HCT116 (cell line): ENCODE measurements at regions not wholly inside any gene's neighbourhood (a gene's known extent, or its start where the extent isn't known, plus 50 kb on each side); places are given as distances from the start of the nearest gene placed in this dataset.

ENCODE experiments used
- ATAC-seq: fragments of 200-7000 bp; cut with Tn5 transposase; 2 replicates; pipeline ENCODE4 v1.9.1; 2020; ENCODE audit warnings: mild to moderate bottlenecking, moderate library complexity
- BruUV-seq: library from RNA; stranded (reverse); fragments of 400-500 nt; replicated peaks from 2 replicates; lab custom pipeline; 2021; lab: Mats Ljungman, UMichigan
- CTCF ChIA-PET: fragments of 300-600 bp; sonication (Branson Sonifier 250); formaldehyde crosslinking; loops from one replicate; lab custom pipeline; 2021; ENCODE audit warnings: antibody characterized with exemption; lab: Charles Lee
- POLR2A ChIA-PET: fragments of 300-600, 350-600 bp; sonication (Branson Sonifier 250); formaldehyde crosslinking; loops from one replicate; lab custom pipeline; 2021; ENCODE audit warnings: antibody characterized with exemption; lab: Charles Lee
- RAD21 ChIA-PET, 2 experiments: fragments of 300-600 bp; sonication (Branson Sonifier 250); formaldehyde crosslinking; loops; one replicate each; lab custom pipeline; 2023; ENCODE audit warnings: low total read pairs in 2 of 2; ENCODE audit not compliant: uncharacterized antibody in 2 of 2, unreplicated experiment in 2 of 2, low non-redundant PET in 1 of 2; lab: Charles Lee
- DNase-seq: peaks from one replicate; pipeline ENCODE4 v3.0.0-alpha.2; 2010; ENCODE audit warnings: low read depth, low spot score
- H2AFZ ChIP-seq: fragments of 200-600 bp; shearing (Covaris generic), sonication (generic); 2 replicates; pipeline ENCODE4 v1.6.1; 2017; ENCODE audit warnings: low read depth, mixed run types, mixed read lengths, antibody characterized with exemption, low read length; ENCODE audit not compliant: poor library complexity, severe bottlenecking
- H3K27ac ChIP-seq: 2 replicates; pipeline ENCODE4 v1.5.1; 2012; ENCODE audit warnings: low read depth, low read length
- H3K27me3 ChIP-seq: fragments of 200-600 bp; sonication (generic); 2 replicates; pipeline ENCODE4 v1.6.1; 2016; ENCODE audit warnings: mixed run types, low read length, mixed read lengths; ENCODE audit not compliant: insufficient read depth
- H3K36me3 ChIP-seq, 2 experiments: fragments of 200-500 bp in 1 of 2; fragments of 200-600 bp in 1 of 2; sonication (Bioruptor generic) in 1 of 2; sonication (generic) in 1 of 2; 2 replicates each; pipeline versions ENCODE4 v1.5.1 to v1.6.1; 2014 to 2016; ENCODE audit warnings: low read length in 2 of 2, inconsistent platforms in 1 of 2, mixed read lengths in 1 of 2, mixed run types in 1 of 2; ENCODE audit not compliant: insufficient read depth in 2 of 2, control insufficient read depth in 1 of 2
- H3K4me1 ChIP-seq, 2 experiments: fragments of 200-600 bp in 1 of 2; sonication (generic) in 1 of 2; 2 replicates each; pipeline versions ENCODE4 v1.5.1 to v1.6.1; 2012 to 2017; ENCODE audit warnings: low read length in 2 of 2, inconsistent platforms in 1 of 2, mild to moderate bottlenecking in 1 of 2, mixed read lengths in 1 of 2, mixed run types in 1 of 2, moderate library complexity in 1 of 2; ENCODE audit not compliant: insufficient read depth in 2 of 2, control insufficient read depth in 1 of 2
- H3K4me2 ChIP-seq: fragments of 200-600 bp; sonication (generic); 2 replicates; pipeline ENCODE4 v1.6.1; 2017; ENCODE audit warnings: mixed run types, low read length, mixed read lengths
- H3K4me3 ChIP-seq, 2 experiments: fragments of 200-600 bp in 1 of 2; sonication (generic) in 1 of 2; replicated peaks in 1 of 2; 2 replicates each; pipeline ENCODE4 v1.5.1; 2011 to 2016; ENCODE audit warnings: low read length in 2 of 2, control low read depth in 1 of 2, low read depth in 1 of 2, mild to moderate bottlenecking in 1 of 2, mixed read lengths in 1 of 2, mixed run types in 1 of 2
- H3K79me2 ChIP-seq: fragments of 200-600 bp; sonication (generic); 2 replicates; pipeline ENCODE4 v1.6.1; 2017; ENCODE audit warnings: mild to moderate bottlenecking, mixed run types, low read length, moderate library complexity, mixed read lengths; ENCODE audit not compliant: insufficient read depth
- H3K9ac ChIP-seq: fragments of 200-600 bp; sonication (generic); 2 replicates; pipeline ENCODE4 v1.6.1; 2016; ENCODE audit warnings: low read length, mixed read lengths
- H3K9me2 ChIP-seq: fragments of 200-600 bp; sonication (generic), shearing (Covaris generic); 2 replicates; pipeline ENCODE4 v1.6.1; 2017; ENCODE audit warnings: mixed run types, mild to moderate bottlenecking, moderate library complexity; ENCODE audit not compliant: insufficient read depth
- H3K9me3 ChIP-seq, 2 experiments: fragments of 200-500 bp in 1 of 2; fragments of 200-600 bp in 1 of 2; sonication (Bioruptor generic) in 1 of 2; sonication (generic) in 1 of 2; 2 replicates each; pipeline ENCODE4 v1.6.1; 2014 to 2017; ENCODE audit warnings: low read length in 2 of 2, mixed read lengths in 2 of 2, inconsistent platforms in 1 of 2, low read depth in 1 of 2, mild to moderate bottlenecking in 1 of 2, mixed run types in 1 of 2, moderate library complexity in 1 of 2; ENCODE audit not compliant: control insufficient read depth in 1 of 2, insufficient read depth in 1 of 2
- H4K20me1 ChIP-seq: fragments of 200-600 bp; sonication (generic), shearing (Covaris generic); 2 replicates; pipeline ENCODE4 v1.6.1; 2017; ENCODE audit warnings: mixed run types, mild to moderate bottlenecking, moderate library complexity; ENCODE audit not compliant: insufficient read depth
- CBX3 ChIP-seq: IDR thresholded peaks from 2 replicates; pipeline ENCODE4 v1.6.1; 2012; ENCODE audit warnings: low read depth
- EZH2phosphoT487 ChIP-seq: fragments of 200-600 bp; IDR thresholded peaks from 2 replicates; pipeline ENCODE4 v1.6.1; 2018; ENCODE audit warnings: antibody characterized with exemption, borderline replicate concordance
- FOSL1 ChIP-seq: IDR thresholded peaks from 2 replicates; pipeline ENCODE4 v1.6.1; 2012; ENCODE audit warnings: low read depth
- POLR2A ChIP-seq: IDR thresholded peaks from 2 replicates; pipeline ENCODE4 v1.7.0; 2011; ENCODE audit warnings: borderline replicate concordance; ENCODE audit not compliant: insufficient read depth, insufficient read length; ENCODE audit errors: extremely low read depth
- RAD21 ChIP-seq: IDR thresholded peaks from 2 replicates; pipeline ENCODE4 v1.6.1; 2012; ENCODE audit warnings: low read depth, mild to moderate bottlenecking
- SIN3A ChIP-seq: IDR thresholded peaks from 2 replicates; pipeline ENCODE4 v1.6.1; 2012; ENCODE audit warnings: low read depth
- intact Hi-C: fragments of 100-400 bp; cut with micrococcal nuclease; formaldehyde crosslinking; loops from 2 replicates; pipeline ENCODE4 v1.10.0; 2022
- TF ChIP-seq, protein P1 (sequence below): IDR thresholded peaks from 2 replicates; pipeline ENCODE4 v1.6.1; 2012; ENCODE audit warnings: low read depth

- TF ChIP-seq, protein P1, sequence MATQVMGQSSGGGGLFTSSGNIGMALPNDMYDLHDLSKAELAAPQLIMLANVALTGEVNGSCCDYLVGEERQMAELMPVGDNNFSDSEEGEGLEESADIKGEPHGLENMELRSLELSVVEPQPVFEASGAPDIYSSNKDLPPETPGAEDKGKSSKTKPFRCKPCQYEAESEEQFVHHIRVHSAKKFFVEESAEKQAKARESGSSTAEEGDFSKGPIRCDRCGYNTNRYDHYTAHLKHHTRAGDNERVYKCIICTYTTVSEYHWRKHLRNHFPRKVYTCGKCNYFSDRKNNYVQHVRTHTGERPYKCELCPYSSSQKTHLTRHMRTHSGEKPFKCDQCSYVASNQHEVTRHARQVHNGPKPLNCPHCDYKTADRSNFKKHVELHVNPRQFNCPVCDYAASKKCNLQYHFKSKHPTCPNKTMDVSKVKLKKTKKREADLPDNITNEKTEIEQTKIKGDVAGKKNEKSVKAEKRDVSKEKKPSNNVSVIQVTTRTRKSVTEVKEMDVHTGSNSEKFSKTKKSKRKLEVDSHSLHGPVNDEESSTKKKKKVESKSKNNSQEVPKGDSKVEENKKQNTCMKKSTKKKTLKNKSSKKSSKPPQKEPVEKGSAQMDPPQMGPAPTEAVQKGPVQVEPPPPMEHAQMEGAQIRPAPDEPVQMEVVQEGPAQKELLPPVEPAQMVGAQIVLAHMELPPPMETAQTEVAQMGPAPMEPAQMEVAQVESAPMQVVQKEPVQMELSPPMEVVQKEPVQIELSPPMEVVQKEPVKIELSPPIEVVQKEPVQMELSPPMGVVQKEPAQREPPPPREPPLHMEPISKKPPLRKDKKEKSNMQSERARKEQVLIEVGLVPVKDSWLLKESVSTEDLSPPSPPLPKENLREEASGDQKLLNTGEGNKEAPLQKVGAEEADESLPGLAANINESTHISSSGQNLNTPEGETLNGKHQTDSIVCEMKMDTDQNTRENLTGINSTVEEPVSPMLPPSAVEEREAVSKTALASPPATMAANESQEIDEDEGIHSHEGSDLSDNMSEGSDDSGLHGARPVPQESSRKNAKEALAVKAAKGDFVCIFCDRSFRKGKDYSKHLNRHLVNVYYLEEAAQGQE, result no peak
- TF ChIP-seq FOSL1, result no peak
- no peak for TF ChIP-seq SIN3A
- TF ChIP-seq RAD21, result no peak
Observed at GRCh38 chr1:55716151-55716550, 501.0 kb upstream of the USP24 start (continued).

GRCh38 chr1:55714230-55714629, 499.1 kb upstream of the USP24 start:
- RAD21 ChIA-PET, result no interaction called here
- BruUV-seq, result no TSS peak
- Histone ChIP-seq H3K9me2 (no peaks in the 10 kb centered on the region), H3K9me3 (no peaks in the 10 kb centered on the region), H2AFZ (no peak overlapping the region), H3K27ac (no peak overlapping the region), H4K20me1 (no peaks in the 10 kb centered on the region), H3K9ac (no peak overlapping the region), H3K27me3 (no peaks in the 10 kb centered on the region), H3K36me3 (no peaks in the 10 kb centered on the region), H3K4me1 (no peaks in the 10 kb centered on the region), H3K79me2 (no peaks in the 10 kb centered on the region), H3K4me3 (no peak overlapping the region), H3K4me2 (no peak overlapping the region)
- TF ChIP-seq RAD21, result no peak
- no peak for TF ChIP-seq EZH2phosphoT487
- TF ChIP-seq CBX3, result no peak
- no peak for TF ChIP-seq POLR2A
- CTCF ChIA-PET, result no interaction called here
- ATAC-seq (no peak), DNase-seq (no peak)
- POLR2A ChIA-PET, result no interaction called here
- intact Hi-C loops, result no loop called here
